ENCODE measurements at regions not wholly inside any gene's neighbourhood (a gene's known extent, or its start where the extent isn't known, plus 50 kb on each side); places are given as distances from the start of the nearest gene placed in this dataset.
"Not testable (repeated sequence)": the region's sequence is repeated elsewhere in the genome, so short reads cannot be mapped to it uniquely, and the experiment has no call there.

DNA sequence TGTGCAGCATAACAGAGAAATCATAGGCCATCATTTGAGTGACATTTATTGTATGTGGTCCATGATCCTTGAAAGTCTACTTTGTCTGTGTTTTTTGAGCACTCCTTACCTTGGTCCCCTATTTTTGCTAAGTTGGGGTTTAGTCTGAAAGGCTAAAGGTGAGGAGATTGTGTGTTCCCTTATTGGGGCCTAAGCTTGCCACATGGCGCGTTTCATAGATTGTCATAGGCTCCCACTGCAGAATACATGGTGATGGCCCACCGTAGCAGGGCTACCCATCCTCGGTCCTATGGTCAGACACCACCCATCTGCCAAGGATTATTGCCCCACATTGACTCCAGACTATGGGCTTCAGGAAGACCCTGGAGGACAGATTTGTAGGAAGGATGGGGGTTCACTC, 117.0 kb upstream of the ZSWIM2 start:
- Mint-ChIP-seq H3K27ac (no peak overlapping the region), H3K4me3 (no peak overlapping the region), H3K36me3 (ENCODE audit: low read depth) (no peaks in the 10 kb centered on the region), H3K27me3 (ENCODE audit: insufficient read depth, low read depth, poor library complexity) (peaks cover 1% of the 10 kb centered on the region), H3K4me1 (no peaks in the 10 kb centered on the region; the same call in 2 of the 3 replicates), H3K9me3 (peaks cover 5% of the 10 kb centered on the region; the same call in 1 of the 3 replicates)
- H4K20me1 ChIP-seq (replicated peaks; ENCODE audit: insufficient read depth) = no peaks in the 10 kb centered on the region
- TF ChIP-seq JUNB (IDR thresholded peaks at IDR 0.05; ENCODE audit: unreplicated experiment) = no peak
- no peak overlapping the region for H2AFZ ChIP-seq
- no peaks in the 10 kb centered on the region for H3K4me1 ChIP-seq (ENCODE audit: insufficient read depth)
- H3K79me2 ChIP-seq (replicated peaks; ENCODE audit: insufficient read depth) = no peaks in the 10 kb centered on the region
- no peak overlapping the region for H3K4me2 ChIP-seq
- H3K9me2 ChIP-seq (ENCODE audit: insufficient read depth) = no peaks in the 10 kb centered on the region
- no peaks in the 10 kb centered on the region for H3K36me3 ChIP-seq (ENCODE audit: insufficient read depth)
- H3F3A ChIP-seq (replicated peaks; ENCODE audit: low read depth) = no peaks in the 10 kb centered on the region
- H3K27me3 ChIP-seq (ENCODE audit: insufficient read depth) = no peaks in the 10 kb centered on the region
- no peak overlapping the region for H3K27ac ChIP-seq (ENCODE audit: low read depth)
- ATAC-seq (no peak), DNase-seq (ENCODE audit: low spot score) (no peak)
- H3K4me3 ChIP-seq = no peak overlapping the region

DNA sequence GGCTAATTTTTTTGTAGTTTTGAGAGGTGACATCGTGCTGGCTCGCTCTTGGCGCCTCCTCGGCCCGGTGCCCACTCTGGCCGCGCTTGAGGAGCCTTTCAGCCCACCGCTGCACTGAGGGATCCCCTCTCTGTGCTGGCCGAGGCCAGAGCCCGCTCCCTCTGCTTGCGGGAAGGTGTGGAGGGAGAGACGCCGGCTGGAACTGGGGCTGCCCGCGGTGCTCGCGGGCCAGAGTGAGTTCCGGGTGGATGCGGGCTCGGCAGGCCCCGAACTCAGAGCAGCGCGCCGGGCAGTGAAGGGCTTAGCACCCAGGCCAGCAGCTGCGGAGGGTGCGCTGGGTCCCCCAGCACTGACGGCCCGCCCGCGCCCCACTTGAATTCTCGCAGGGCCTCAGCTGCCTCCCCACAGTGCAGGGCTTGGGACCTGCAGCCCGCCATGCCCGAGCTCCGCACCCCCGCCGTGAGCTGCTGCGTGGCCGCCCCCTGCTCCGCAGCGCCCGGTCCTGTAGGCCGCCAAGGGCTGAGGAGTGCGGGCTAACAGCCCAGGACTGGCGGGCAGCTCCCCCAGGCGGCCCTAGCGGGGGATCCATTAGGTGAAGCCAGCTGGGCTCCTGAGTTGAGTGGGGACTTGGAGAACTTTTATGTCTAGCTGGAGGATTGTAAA, 113.2 kb upstream of the ZSWIM2 start:
- Histone ChIP-seq H3K9me2 (ENCODE audit: insufficient read depth) (no peaks in the 10 kb centered on the region; the same call in 1 of the 2 replicates), H4K20me1 (replicated peaks; ENCODE audit: insufficient read depth) (no peaks in the 10 kb centered on the region), H3K79me2 (replicated peaks; ENCODE audit: insufficient read depth) (no peaks in the 10 kb centered on the region), H3K4me3 (no peak overlapping the region), H3K4me1 (ENCODE audit: insufficient read depth) (no peaks in the 10 kb centered on the region), H3K27me3 (ENCODE audit: insufficient read depth) (no peaks in the 10 kb centered on the region), H3F3A (replicated peaks; ENCODE audit: low read depth) (no peaks in the 10 kb centered on the region), H3K36me3 (ENCODE audit: insufficient read depth) (no peaks in the 10 kb centered on the region), H2AFZ (no peak overlapping the region), H3K27ac (ENCODE audit: low read depth) (no peak overlapping the region), H3K4me2 (no peak overlapping the region)
- ATAC-seq = no peak
- DNase-seq (ENCODE audit: low spot score) = no peak
- Mint-ChIP-seq H3K27ac (no peak overlapping the region), H3K27me3 (ENCODE audit: insufficient read depth, low read depth, poor library complexity) (peaks cover 5% of the 10 kb centered on the region), H3K9me3 (peaks cover 5% of the 10 kb centered on the region; the same call in 1 of the 3 replicates), H3K36me3 (ENCODE audit: low read depth) (no peaks in the 10 kb centered on the region), H3K4me3 (no peak overlapping the region), H3K4me1 (no peaks in the 10 kb centered on the region)
- TF ChIP-seq POLR2AphosphoS5 (IDR thresholded peaks at IDR 0.05; ENCODE audit: low read depth) (no peak), EZH2phosphoT487 (IDR thresholded peaks at IDR 0.05; ENCODE audit: unreplicated experiment) (no peak), STAT1 (IDR thresholded peaks at IDR 0.05; ENCODE audit: unreplicated experiment) (no peak), CREB1 (CRISPR knock-in tag; IDR thresholded peaks at IDR 0.05; ENCODE audit: low read depth) (no peak), JUNB (IDR thresholded peaks at IDR 0.05; ENCODE audit: unreplicated experiment) (no peak), NANOG (IDR thresholded peaks at IDR 0.05; ENCODE audit: borderline replicate concordance) (no peak)
- TF ChIP-seq, protein P1, sequence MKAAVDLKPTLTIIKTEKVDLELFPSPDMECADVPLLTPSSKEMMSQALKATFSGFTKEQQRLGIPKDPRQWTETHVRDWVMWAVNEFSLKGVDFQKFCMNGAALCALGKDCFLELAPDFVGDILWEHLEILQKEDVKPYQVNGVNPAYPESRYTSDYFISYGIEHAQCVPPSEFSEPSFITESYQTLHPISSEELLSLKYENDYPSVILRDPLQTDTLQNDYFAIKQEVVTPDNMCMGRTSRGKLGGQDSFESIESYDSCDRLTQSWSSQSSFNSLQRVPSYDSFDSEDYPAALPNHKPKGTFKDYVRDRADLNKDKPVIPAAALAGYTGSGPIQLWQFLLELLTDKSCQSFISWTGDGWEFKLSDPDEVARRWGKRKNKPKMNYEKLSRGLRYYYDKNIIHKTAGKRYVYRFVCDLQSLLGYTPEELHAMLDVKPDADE (IDR thresholded peaks at IDR 0.05) = no peak

DNA sequence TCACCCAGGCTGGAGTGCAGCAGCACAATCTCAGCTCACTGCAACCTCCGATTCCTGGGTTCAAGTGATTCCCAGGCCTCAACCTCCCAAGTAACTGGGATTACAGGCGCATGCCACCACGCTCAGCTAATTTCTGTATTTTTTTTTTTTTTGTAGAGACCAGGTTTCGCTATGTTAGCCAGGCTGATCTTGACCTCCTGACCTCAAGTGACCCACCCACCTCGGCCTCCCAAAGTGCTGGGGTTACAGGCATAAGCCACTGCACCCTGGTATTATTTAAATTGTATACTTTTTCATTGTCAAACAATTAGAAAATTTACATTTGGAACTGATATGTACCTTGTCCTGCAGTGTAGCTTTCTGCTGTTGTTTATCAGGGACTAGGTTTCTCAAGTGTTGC, 111.3 kb upstream of the ZSWIM2 start:
- H3K9me3 Mint-ChIP-seq; H3K4me1 ChIP-seq (ENCODE audit: insufficient read depth); H3K36me3 ChIP-seq (ENCODE audit: insufficient read depth); DNase-seq (ENCODE audit: low spot score); H3K9me2 ChIP-seq (ENCODE audit: insufficient read depth); H3K4me1 Mint-ChIP-seq; H3K4me3 Mint-ChIP-seq; H3F3A ChIP-seq (replicated peaks; ENCODE audit: low read depth); H3K36me3 Mint-ChIP-seq (ENCODE audit: low read depth); H3K4me2 ChIP-seq; H3K27me3 ChIP-seq (ENCODE audit: insufficient read depth); H4K20me1 ChIP-seq (replicated peaks; ENCODE audit: insufficient read depth); ATAC-seq; H3K27ac Mint-ChIP-seq; H3K4me3 ChIP-seq; H3K27me3 Mint-ChIP-seq (ENCODE audit: insufficient read depth, low read depth, poor library complexity); H3K79me2 ChIP-seq (replicated peaks; ENCODE audit: insufficient read depth); H3K27ac ChIP-seq (ENCODE audit: low read depth); H2AFZ ChIP-seq: not testable (repeated sequence)

Measured in GM23338 (cell line).